DOHH2 (cell line): ENCODE measurements at regions not wholly inside any gene's neighbourhood (a gene's known extent, or its start where the extent isn't known, plus 50 kb on each side); places are given as distances from the start of the nearest gene placed in this dataset.

ENCODE experiments used
- H3F3A ChIP-seq: fragments of 200-600 bp; sonication (generic), shearing (Covaris generic); 2 replicates; pipeline ENCODE4 v1.6.0; 2016; ENCODE audit warnings: antibody characterized with exemption, mild to moderate bottlenecking; ENCODE audit not compliant: control insufficient read depth, insufficient read depth
- H3K27ac ChIP-seq: fragments of 200-600 bp; sonication (generic); 2 replicates; pipeline ENCODE4 v1.5.1; 2014; ENCODE audit warnings: low read depth, mild to moderate bottlenecking, low read length, moderate library complexity
- H3K27me3 ChIP-seq: fragments of 200-600 bp; sonication (generic); 2 replicates; pipeline ENCODE4 v1.6.1; 2014; ENCODE audit warnings: mild to moderate bottlenecking, low read length, mixed read lengths; ENCODE audit not compliant: control insufficient read depth
- H3K36me3 ChIP-seq: fragments of 200-600 bp; sonication (generic); 2 replicates; pipeline ENCODE4 v1.6.1; 2014; ENCODE audit warnings: mild to moderate bottlenecking, low read length, moderate library complexity, mixed read lengths; ENCODE audit not compliant: control insufficient read depth
- H3K4me1 ChIP-seq: fragments of 200-600 bp; sonication (generic); 2 replicates; pipeline ENCODE4 v1.6.1; 2014; ENCODE audit warnings: mild to moderate bottlenecking, low read length, mixed read lengths; ENCODE audit not compliant: control insufficient read depth
- H3K4me2 ChIP-seq: fragments of 200-600 bp; sonication (generic); 2 replicates; pipeline ENCODE4 v1.6.0; 2014; ENCODE audit warnings: mild to moderate bottlenecking, low read length, moderate library complexity
- H3K4me3 ChIP-seq: fragments of 200-600 bp; sonication (generic); 2 replicates; pipeline ENCODE4 v1.5.1; 2014; ENCODE audit warnings: mild to moderate bottlenecking, low read length, mixed read lengths
- H3K79me2 ChIP-seq: fragments of 200-600 bp; sonication (generic); 2 replicates; pipeline ENCODE4 v1.6.1; 2014; ENCODE audit warnings: mild to moderate bottlenecking, low read length, mixed read lengths; ENCODE audit not compliant: control insufficient read depth
- H3K9me2 ChIP-seq: fragments of 200-600 bp; sonication (generic); replicated peaks from 2 replicates; pipeline ENCODE4 v1.6.1; 2014; ENCODE audit warnings: mild to moderate bottlenecking, low read length, mixed read lengths; ENCODE audit not compliant: control insufficient read depth
- H3K9me3 ChIP-seq: fragments of 200-600 bp; sonication (generic); 2 replicates; pipeline ENCODE4 v1.6.1; 2014; ENCODE audit warnings: antibody characterized with exemption, low read length, mixed read lengths; ENCODE audit not compliant: control insufficient read depth, insufficient read depth
- H4K20me1 ChIP-seq: fragments of 200-600 bp; sonication (generic); 2 replicates; pipeline ENCODE4 v1.6.0; 2014; ENCODE audit warnings: low read depth, mild to moderate bottlenecking, antibody characterized with exemption, low read length, moderate library complexity; ENCODE audit not compliant: control insufficient read depth, insufficient read depth
- CTCF ChIP-seq: fragments of 200-600 bp; sonication (generic); IDR thresholded peaks from one replicate; pipeline ENCODE4 v1.5.1; 2014; ENCODE audit warnings: antibody characterized with exemption, mild to moderate bottlenecking, low read depth, low read length; ENCODE audit not compliant: poor library complexity, severe bottlenecking
- EZH2phosphoT487 ChIP-seq: fragments of 200-600 bp; sonication (generic); IDR thresholded peaks from 2 replicates; pipeline ENCODE4 v1.6.1; 2017; ENCODE audit warnings: borderline replicate concordance, mild to moderate bottlenecking, antibody characterized with exemption, low read length, moderate library complexity, mixed read lengths

GRCh38 chr11:134519390-134519750 lies 107.3 kb upstream of the B3GAT1 start:
- Histone ChIP-seq H3K9me2 (no peaks in the 10 kb centered on the region), H3K36me3 (no peaks in the 10 kb centered on the region), H3K27me3 (no peaks in the 10 kb centered on the region), H3K79me2 (no peaks in the 10 kb centered on the region), H3F3A (no peaks in the 10 kb centered on the region), H3K27ac (no peak overlapping the region), H3K4me2 (no peak overlapping the region), H3K4me1 (no peaks in the 10 kb centered on the region), H4K20me1 (no peaks in the 10 kb centered on the region), H3K9me3 (no peaks in the 10 kb centered on the region), H3K4me3 (no peak overlapping the region)
- no peak for TF ChIP-seq EZH2phosphoT487
- TF ChIP-seq CTCF = no peak

- Histone ChIP-seq H4K20me1 (no peaks in the 10 kb centered on the region), H3K27me3 (no peaks in the 10 kb centered on the region), H3K9me2 (no peaks in the 10 kb centered on the region), H3F3A (no peaks in the 10 kb centered on the region), H3K36me3 (no peaks in the 10 kb centered on the region), H3K4me2 (no peak overlapping the region), H3K4me1 (no peaks in the 10 kb centered on the region), H3K9me3 (no peaks in the 10 kb centered on the region), H3K27ac (no peak overlapping the region), H3K4me3 (no peak overlapping the region), H3K79me2 (no peaks in the 10 kb centered on the region)
- TF ChIP-seq EZH2phosphoT487 (no peak), CTCF (no peak)
These were observed 106.8 kb upstream of the B3GAT1 start for GRCh38 chr11:134518616-134519389.

GRCh38 chr11:134517621-134518293 lies 105.7 kb upstream of the B3GAT1 start:
- no peak overlapping the region for H3K27ac ChIP-seq
- no peak overlapping the region for H3K4me2 ChIP-seq
- no peaks in the 10 kb centered on the region for H3K4me1 ChIP-seq
- no peaks in the 10 kb centered on the region for H3K9me2 ChIP-seq
- no peaks in the 10 kb centered on the region for H3K79me2 ChIP-seq
- H3K27me3 ChIP-seq = no peaks in the 10 kb centered on the region
- H4K20me1 ChIP-seq = no peaks in the 10 kb centered on the region
- H3K9me3 ChIP-seq = no peaks in the 10 kb centered on the region
- H3F3A ChIP-seq = no peaks in the 10 kb centered on the region
- H3K4me3 ChIP-seq = no peak overlapping the region
- no peaks in the 10 kb centered on the region for H3K36me3 ChIP-seq
- no peak for TF ChIP-seq EZH2phosphoT487
- TF ChIP-seq CTCF = no peak
